ENCODE measurements at regions not wholly inside any gene's neighbourhood (a gene's known extent, or its start where the extent isn't known, plus 50 kb on each side); places are given as distances from the start of the nearest gene placed in this dataset.

DNA sequence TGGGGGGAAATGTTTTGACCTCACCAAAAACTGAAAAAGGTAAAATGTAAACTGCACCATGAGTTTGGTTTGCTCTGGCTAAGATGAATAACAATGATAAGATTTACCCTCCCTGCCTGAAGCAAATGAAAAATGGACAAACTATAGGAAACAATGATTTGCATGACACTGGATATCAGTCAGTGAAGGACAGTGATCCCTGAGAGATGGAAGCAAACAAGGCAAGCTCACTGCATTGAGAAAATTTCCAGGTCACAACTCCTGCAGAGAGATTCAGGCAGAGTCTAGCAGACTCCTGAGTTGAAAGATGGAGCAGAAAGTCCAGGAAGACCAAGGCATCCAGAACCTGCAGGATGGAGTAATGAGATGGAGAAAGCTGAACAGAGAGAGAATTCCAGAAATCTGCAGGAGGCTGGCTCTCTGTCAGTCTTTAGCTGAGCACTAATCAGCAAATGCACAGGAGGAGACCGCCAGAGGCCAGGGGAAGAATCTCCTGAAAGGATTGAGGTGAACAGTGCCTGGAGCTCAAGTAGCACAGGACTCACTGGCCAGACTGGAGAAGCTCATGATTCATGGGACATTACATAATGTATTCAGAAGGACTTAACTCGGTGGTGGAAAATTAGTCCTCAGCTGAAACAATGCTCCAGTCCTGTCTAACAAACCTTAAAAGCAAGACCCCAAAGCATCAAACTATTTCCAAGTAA, 51.2 kb upstream of the PALS2 start:
- TF ChIP-seq POLR2AphosphoS5 (IDR thresholded peaks at IDR 0.05; ENCODE audit: low read depth, low read length), result no peak
- TF ChIP-seq TAF1 (IDR thresholded peaks at IDR 0.05; ENCODE audit: borderline replicate concordance, insufficient read depth, low read length), result no peak
- TF ChIP-seq FOXP2 (optimal IDR thresholded peaks at IDR 0.05; ENCODE audit: borderline replicate concordance, extremely low read depth, extremely low read length, insufficient read depth), result no peak
- TF ChIP-seq, protein P1, sequence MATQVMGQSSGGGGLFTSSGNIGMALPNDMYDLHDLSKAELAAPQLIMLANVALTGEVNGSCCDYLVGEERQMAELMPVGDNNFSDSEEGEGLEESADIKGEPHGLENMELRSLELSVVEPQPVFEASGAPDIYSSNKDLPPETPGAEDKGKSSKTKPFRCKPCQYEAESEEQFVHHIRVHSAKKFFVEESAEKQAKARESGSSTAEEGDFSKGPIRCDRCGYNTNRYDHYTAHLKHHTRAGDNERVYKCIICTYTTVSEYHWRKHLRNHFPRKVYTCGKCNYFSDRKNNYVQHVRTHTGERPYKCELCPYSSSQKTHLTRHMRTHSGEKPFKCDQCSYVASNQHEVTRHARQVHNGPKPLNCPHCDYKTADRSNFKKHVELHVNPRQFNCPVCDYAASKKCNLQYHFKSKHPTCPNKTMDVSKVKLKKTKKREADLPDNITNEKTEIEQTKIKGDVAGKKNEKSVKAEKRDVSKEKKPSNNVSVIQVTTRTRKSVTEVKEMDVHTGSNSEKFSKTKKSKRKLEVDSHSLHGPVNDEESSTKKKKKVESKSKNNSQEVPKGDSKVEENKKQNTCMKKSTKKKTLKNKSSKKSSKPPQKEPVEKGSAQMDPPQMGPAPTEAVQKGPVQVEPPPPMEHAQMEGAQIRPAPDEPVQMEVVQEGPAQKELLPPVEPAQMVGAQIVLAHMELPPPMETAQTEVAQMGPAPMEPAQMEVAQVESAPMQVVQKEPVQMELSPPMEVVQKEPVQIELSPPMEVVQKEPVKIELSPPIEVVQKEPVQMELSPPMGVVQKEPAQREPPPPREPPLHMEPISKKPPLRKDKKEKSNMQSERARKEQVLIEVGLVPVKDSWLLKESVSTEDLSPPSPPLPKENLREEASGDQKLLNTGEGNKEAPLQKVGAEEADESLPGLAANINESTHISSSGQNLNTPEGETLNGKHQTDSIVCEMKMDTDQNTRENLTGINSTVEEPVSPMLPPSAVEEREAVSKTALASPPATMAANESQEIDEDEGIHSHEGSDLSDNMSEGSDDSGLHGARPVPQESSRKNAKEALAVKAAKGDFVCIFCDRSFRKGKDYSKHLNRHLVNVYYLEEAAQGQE (IDR thresholded peaks at IDR 0.05; ENCODE audit: insufficient read depth in 1 of 2, low read depth in 2 of 2, low read length in 2 of 2), result no peak
- TF ChIP-seq SIN3A (IDR thresholded peaks at IDR 0.05; ENCODE audit: borderline replicate concordance, insufficient read depth, low read length), result no peak

All from PFSK-1 (cell line).